ENCODE measurements at regions not wholly inside any gene's neighbourhood (a gene's known extent, or its start where the extent isn't known, plus 50 kb on each side); places are given as distances from the start of the nearest gene placed in this dataset.

DNA sequence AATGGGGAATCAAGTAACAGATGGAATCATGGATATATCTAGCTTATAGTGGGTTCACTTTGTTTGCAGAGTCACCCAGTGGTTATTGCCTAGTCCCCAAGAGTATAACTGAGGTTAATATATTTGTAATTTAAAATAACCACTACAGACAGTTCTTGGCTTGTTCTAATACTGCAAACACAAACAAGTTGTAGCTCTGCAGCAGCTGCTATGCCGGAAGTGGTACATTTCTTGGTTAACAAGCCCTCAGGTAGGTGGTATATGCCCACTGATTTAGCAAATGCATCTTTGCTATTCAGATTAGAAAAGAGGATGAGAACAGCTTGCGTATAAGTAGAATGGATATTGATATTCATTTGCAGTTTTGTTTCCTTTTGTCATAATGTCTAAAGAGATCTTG lies 984.2 kb downstream of the SQOR start:
- TF ChIP-seq CTCF (IDR thresholded peaks at IDR 0.05; ENCODE audit: insufficient read depth, low read length, poor library complexity, severe bottlenecking) (no peak), EZH2phosphoT487 (conservative IDR thresholded peaks at IDR 0.05; ENCODE audit: low read length) (no peak)

Measured in SU-DHL-6 (cell line).